Urinary bladder (tissue), 3 donors: ENCODE measurements at regions not wholly inside any gene's neighbourhood (a gene's known extent, or its start where the extent isn't known, plus 50 kb on each side); places are given as distances from the start of the nearest gene placed in this dataset.
"Not testable (repeated sequence)": the region's sequence is repeated elsewhere in the genome, so short reads cannot be mapped to it uniquely, and the experiment has no call there.

Experiments used
- DNase-seq: peaks from one replicate; pipeline ENCODE4 v3.0.0-alpha.2; 2015; ENCODE audit errors: extremely low spot score
- H3K27ac ChIP-seq: one replicate; pipeline ENCODE4 v1.5.1; 2013; ENCODE audit warnings: low read depth, mild to moderate bottlenecking, moderate library complexity
- H3K36me3 ChIP-seq: one replicate; pipeline ENCODE4 v1.6.1; 2013; ENCODE audit warnings: mild to moderate bottlenecking, moderate library complexity; ENCODE audit not compliant: insufficient read depth
- H3K4me1 ChIP-seq: one replicate; pipeline ENCODE4 v1.6.1; 2013; ENCODE audit warnings: mild to moderate bottlenecking, moderate library complexity; ENCODE audit not compliant: insufficient read depth
- H3K4me3 ChIP-seq: one replicate; pipeline ENCODE4 v1.5.1; 2013; ENCODE audit warnings: low read depth, low read length
- WGBS: extraction: QIAGEN DNeasy Blood & Tissue Kit; methylation state at CpG from one replicate; pipeline ENCODE4 v1.1.7; 2013; 5-methylcytosine and 5-hydroxymethylcytosine counted together
- donor health status: healthy with polysubstance abuse.
- donor health status: healthy.

DNA sequence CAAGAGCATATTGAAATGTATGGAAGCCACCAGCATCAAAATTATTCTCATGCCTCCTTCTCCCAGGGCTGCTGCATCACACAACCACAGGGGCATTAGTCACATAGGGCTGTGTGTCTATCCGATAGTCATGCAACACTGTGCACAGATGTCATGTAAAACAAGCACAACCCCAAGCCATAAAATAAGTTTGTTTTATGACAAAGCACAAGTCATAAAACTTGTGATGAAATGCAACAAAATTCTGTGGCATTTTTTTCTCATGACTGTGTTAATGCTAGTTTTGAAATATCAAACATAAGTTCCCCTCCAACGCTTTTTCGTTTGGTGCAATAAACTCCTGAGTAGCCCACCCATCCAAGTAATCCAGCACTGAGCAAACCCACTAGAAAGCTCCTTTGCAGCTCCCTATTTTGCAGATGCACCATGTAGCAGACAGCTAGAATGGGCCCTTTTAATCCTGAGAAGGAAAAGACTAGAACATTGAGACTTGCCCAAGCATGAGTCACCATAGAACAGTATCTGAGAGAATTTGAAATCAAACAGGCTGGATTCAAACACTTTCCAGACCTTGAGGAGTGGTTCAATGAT lies 93.3 kb upstream of the ZNF366 start:
- H3K36me3 ChIP-seq: no peaks in the 10 kb centered on the region
- no peaks in the 10 kb centered on the region for H3K4me1 ChIP-seq
- WGBS: 46% methylated on average over 3 of the region's 3 CpGs
- DNase-seq: no peak
- no peak overlapping the region for H3K27ac ChIP-seq
- no peak overlapping the region for H3K4me3 ChIP-seq

DNA sequence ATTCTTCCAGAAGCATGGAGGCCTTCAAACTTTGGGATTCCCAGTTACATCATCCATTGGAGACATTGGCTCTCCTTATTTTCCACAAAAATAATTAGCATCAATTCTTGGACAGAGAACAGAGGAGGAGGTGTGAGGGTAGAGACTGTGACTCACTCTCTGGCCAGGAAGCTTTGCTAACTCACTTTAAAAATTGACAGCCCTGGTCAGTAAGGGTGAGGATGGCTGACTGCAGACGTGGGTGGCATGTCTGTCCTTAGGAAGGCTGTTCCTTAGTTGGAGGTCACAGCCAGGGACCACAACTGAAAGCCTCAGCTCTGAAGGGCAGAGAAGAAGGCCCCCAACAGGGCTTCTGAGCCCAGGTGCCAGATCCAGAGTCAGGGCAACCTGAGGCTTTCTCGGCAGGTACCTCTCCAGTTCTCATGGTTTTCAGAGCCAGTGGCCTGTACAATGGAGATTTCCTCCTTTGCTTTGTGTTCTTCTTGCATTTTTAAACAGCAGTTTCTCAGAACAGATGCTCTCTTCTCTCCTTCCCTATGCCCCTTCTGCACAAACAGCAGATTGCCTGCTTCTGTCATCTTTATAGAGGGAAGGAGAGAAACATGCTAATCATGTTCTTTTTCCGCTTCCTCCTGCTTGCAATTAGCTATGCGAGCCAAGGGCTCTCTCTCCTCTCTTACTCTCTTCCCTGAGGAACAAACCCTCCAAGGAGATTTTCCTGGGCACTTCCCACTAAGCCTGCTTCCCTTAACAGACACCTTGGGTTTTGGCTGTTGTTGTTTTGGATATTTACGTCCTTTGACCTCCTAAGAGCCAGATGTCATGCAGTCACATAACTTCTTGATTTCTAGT lies 92.5 kb upstream of the ZNF366 start:
- no peaks in the 10 kb centered on the region for H3K4me1 ChIP-seq
- WGBS: 78% methylated on average over 5 of the region's 5 CpGs
- no peak for DNase-seq
- H3K27ac ChIP-seq: no peak overlapping the region
- H3K36me3 ChIP-seq: no peaks in the 10 kb centered on the region
- H3K4me3 ChIP-seq: no peak overlapping the region

DNA sequence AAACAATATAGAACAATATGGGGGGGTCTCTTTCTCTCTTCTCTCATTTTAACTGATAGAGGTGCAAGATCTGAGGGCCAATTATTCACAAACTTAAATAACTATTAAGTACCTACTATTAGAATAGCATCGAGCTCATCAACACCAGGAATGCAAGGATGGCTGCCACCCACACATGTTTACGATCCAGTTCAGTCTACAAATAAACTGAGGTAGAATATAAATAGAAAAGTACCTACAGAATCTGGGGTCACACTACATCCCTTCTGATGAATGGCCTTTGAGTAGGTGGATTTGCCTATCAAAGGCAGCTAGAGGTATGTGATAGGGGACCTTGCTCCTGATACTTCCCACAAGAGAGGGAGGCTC lies 91.8 kb upstream of the ZNF366 start:
- Histone ChIP-seq H3K36me3 (no peaks in the 10 kb centered on the region), H3K27ac (no peak overlapping the region), H3K4me1 (no peaks in the 10 kb centered on the region), H3K4me3 (no peak overlapping the region)
- 96% methylated on average over 2 of the region's 2 CpGs for WGBS
- no peak for DNase-seq

DNA sequence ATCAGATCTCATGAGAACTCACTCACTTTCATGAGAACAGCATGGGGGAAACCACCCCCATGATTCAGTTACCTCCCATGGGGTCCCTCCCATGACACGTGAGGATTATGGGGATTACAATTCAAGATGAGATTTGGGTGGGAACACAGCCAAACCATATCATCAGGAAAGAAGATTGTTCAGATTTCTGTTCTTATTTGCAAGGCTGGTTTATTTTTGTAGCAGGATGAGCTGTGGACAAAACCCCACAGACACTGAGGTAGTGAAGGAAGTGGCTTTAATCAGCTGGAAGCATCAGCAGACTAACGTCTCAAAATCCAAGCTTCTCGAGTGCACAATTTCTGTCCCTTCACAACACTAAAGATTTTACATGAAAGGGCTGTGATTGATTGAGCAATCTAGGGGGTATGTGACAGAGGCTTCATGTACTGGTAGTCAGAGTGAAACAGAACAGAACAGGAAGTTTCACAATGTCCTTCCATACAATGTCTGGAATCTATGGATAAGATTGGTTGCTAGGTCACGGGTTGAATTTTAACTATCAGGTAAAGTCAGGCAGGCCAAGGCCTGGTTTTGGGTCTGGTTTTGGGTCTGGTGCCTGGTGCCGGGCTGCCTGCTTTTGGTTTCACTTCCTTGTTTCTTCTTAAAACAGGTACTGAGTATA lies 91.3 kb upstream of the ZNF366 start:
- 66% methylated on average over 5 of the region's 5 CpGs for WGBS
- Histone ChIP-seq H3K4me1 (no peaks in the 10 kb centered on the region), H3K27ac (no peak overlapping the region), H3K36me3 (no peaks in the 10 kb centered on the region), H3K4me3 (no peak overlapping the region)
- DNase-seq: no peak

DNA sequence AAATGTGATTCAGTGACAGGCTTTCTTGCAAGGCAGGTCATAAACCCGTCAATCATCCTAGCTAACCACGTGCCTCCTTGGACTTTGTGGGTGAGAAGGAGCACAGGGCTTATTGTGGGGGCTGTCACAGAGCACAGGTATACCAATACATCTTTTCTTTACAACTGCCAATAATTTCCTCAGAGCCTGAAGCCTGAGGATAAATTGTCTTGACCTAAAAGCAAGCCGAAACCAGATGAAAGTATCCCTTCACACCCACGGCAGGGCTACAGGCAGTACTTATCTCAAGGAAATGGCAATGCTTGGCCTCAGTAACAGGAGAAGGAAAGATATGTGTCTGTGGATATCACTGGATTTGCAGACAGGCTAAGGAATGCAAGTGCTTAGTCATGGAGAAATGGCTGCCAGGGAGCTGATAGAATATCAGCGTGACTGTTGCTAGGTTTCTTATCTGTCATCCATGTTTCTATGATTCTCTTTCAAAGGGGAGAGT lies 90.3 kb upstream of the ZNF366 start:
- 28% methylated on average over 5 of the region's 5 CpGs for WGBS
- no peak for DNase-seq
- Histone ChIP-seq H3K36me3 (no peaks in the 10 kb centered on the region), H3K4me1 (no peaks in the 10 kb centered on the region), H3K4me3 (no peak overlapping the region), H3K27ac (no peak overlapping the region)

DNA sequence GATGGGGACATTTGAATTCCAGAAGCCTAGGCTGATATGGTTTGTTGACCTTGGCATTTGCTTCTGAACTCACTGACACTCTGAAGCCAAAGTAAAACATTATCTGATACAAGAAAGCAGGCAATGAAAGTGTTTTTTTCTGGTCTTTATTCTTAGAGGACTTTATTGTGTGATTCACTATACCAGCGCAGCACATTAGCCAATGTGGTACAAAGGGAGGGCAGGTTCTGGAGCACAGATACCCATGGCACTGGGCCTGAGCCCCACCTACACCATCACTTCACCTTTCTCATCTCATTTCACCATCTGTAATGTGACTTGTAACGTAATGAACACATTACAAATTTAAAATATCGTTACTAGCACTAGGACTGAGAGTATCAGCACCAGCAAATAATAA lies 89.7 kb upstream of the ZNF366 start:
- 67% methylated on average over 3 of the region's 3 CpGs for WGBS
- no peaks in the 10 kb centered on the region for H3K4me1 ChIP-seq
- no peak overlapping the region for H3K4me3 ChIP-seq
- H3K36me3 ChIP-seq: no peaks in the 10 kb centered on the region
- H3K27ac ChIP-seq: no peak overlapping the region
- DNase-seq: no peak

DNA sequence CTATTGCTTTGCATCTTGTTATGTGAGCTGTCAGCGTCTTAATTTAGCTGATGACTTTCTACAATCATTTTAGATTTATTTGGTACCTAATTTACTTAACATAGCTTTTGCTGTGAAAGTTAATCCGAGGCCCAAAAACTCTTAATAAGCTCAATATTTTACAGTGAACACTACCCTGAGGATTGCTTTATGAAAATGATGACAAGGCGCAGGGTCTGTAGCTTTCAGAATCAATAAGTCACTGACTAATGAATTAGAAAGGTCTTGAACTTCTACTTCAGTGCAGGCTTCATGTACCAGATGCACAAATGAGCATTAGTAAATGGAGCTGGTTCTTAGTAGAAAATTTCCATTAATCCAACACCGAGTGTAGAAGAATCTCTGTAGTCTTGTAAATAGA lies 81.4 kb upstream of the ZNF366 start:
- WGBS: 94% methylated on average over 4 of the region's 4 CpGs
- Histone ChIP-seq H3K4me3 (no peak overlapping the region), H3K4me1 (no peaks in the 10 kb centered on the region), H3K27ac (no peak overlapping the region), H3K36me3 (no peaks in the 10 kb centered on the region)
- no peak for DNase-seq

DNA sequence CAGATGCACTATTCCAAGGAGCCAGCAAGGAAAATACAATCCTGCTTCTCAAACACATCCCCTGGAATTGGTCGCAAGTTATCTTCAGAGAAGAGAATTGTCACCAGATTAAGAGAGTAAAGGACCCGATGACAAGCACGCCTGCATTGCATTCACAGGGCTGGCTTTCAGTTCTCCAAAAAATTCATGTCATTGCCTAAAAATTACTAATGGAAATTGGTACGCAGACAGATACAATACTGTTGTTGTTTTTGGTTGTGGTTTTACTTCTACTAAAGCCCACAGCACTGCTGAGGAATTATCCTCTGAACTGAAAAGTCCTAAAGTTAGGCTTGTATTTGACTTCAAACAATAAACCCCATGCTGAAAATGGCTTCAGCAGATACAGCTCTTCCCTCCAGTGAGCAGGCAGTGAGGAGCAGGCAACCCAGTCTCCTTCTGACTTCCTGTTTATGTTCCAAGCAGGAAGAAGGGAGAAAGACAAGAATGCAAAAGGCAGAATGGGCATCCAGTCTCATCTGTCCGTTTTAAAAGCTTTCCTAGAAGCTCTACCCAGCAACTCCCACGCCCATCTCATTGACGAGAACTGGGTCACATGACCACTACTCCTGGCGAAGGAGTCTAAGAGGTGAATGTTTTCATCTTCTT lies 80.6 kb upstream of the ZNF366 start:
- Histone ChIP-seq H3K4me1 (no peaks in the 10 kb centered on the region), H3K4me3 (no peak overlapping the region), H3K27ac (no peak overlapping the region), H3K36me3 (no peaks in the 10 kb centered on the region)
- WGBS: 83% methylated on average over 8 of the region's 8 CpGs
- no peak for DNase-seq

DNA sequence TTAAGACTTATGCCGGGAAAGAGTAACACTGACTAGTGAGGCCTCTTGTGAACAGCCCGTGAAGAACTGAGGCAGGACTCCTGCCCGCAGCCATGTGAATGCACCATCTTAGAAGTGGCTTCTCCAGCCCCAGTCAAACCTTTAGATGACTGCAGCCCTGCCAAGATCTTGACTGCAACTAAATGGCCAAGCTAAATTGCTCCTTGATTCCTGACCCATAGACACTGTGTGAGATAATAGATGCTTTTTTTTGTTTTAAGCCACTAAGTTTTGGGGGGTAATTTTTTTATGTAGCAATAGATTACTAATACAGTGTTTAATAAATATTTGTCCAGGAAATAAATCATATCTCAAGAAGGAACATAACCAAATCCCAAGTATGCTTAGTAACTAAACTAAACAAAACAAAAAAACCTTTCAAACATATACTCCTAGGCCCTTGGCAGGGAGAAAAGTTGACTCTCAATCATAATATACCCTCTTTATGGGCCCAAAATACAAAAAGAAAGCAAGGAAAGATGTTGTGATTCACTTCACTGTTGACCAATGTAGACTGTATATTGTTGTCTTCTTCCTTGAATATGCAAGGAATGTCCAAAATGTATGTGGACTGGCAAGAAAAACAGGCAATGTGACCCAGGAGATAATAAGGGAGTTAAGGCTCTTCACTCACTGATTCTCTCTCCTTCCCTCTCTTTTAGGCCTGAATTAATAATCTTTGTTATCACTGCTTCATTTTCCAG lies 79.7 kb upstream of the ZNF366 start:
- 95% methylated on average over 3 of the region's 3 CpGs for WGBS
- Histone ChIP-seq H3K36me3 (no peaks in the 10 kb centered on the region), H3K4me1 (no peaks in the 10 kb centered on the region), H3K4me3 (no peak overlapping the region), H3K27ac (no peak overlapping the region)
- DNase-seq: no peak

DNA sequence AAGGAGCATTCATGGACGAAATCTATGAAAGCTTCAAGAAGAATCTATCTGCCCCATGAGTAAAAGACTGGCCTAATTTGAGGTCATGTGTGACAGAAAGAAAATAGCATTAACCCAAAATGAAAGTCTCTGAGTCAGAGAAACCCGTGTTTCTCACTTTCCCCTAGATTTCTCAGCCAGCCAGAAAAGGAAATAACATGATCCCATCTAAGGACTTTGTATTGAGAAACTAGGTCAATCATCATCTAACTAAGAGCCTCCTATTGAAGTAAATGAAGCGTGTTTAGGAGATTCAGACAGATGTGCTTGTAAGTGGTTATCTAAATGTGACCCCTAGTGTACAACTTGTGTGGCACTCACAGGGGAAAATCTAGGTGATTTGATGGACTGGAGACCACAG lies 77.3 kb upstream of the ZNF366 start:
- Histone ChIP-seq H3K36me3 (no peaks in the 10 kb centered on the region), H3K4me1 (no peaks in the 10 kb centered on the region), H3K27ac (no peak overlapping the region), H3K4me3 (no peak overlapping the region)
- DNase-seq: no peak
- 82% methylated on average over 3 of the region's 3 CpGs for WGBS

DNA sequence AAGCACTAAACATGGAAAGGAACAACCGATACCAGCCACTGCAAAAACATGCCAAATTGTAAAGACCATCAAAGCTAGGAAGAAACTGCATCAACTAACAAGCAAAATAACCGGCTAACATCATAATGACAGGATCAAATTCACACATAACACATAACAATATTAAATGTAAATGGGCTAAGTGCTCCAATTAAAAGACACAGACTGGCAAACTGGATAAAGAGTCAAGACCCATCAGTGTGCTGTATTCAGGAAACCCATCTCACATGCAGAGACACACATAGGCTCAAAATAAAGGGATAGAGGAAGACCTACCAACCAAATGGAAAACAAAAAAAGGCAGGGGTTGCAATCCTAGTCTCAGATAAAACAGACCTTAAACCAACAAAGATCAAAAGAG lies 72.1 kb upstream of the ZNF366 start:
- not testable (repeated sequence) for H3K27ac ChIP-seq, H3K4me3 ChIP-seq, H3K4me1 ChIP-seq, H3K36me3 ChIP-seq, DNase-seq
- 96% methylated on average over 2 of the region's 2 CpGs for WGBS

DNA sequence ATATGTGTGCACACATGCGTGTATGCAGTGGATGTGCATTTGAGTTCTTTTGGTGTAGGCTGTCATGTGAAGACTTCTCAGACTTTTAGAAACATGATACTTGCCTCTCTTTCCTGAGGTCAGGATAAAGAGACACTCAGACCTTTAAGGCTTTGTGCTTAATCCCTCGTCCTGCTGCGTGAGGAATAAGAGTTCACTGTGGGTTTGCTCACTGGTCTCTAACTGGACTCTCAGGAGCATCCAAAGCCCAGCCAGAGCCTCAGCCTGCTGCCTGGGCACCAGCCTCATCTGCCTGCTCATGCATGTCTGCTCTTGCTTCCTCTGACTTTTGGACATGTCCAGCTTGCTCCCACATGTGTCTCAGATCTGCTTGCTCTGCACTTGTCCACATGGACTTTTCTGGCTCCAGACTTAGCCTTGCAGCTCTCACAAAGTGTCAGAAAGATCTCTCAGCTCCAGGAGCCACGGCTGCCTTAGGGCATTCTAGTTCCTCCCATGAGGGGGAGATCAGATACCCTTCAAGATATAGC lies 65.1 kb upstream of the ZNF366 start:
- Histone ChIP-seq H3K27ac (no peak overlapping the region), H3K4me3 (no peak overlapping the region), H3K4me1 (no peaks in the 10 kb centered on the region), H3K36me3 (no peaks in the 10 kb centered on the region)
- DNase-seq: no peak
- 72% methylated on average over 4 of the region's 4 CpGs for WGBS

DNA sequence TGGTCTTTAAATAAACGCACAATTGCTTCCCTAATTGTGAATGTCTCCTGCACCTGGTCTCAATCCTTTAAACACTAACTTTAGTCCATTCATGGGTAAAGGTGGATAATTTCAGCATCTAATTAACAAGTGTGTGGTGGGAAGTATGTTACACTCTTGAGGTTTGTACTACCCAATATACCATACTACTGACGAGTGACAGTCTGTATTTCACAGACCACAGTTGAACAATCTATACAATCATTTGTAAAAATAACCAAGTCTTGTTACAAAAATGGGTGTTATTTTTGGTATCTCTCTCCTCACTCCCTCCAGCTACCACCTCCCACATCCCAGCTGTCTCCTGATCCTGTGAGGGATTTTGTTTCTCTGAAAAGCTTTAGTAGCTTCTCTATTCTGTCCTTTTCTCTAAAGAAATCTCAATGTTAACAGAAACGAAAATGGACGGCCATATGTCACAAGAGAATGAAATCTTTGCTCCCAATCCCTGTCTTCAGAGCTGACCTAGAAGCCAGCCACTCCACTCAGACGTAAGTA lies 62.3 kb upstream of the ZNF366 start:
- Histone ChIP-seq H3K27ac (no peak overlapping the region), H3K4me1 (no peaks in the 10 kb centered on the region), H3K36me3 (no peaks in the 10 kb centered on the region), H3K4me3 (no peak overlapping the region)
- 85% methylated on average over 5 of the region's 5 CpGs for WGBS
- DNase-seq: no peak
